ENCODE measurements at regions not wholly inside any gene's neighbourhood (a gene's known extent, or its start where the extent isn't known, plus 50 kb on each side); places are given as distances from the start of the nearest gene placed in this dataset.

DNA sequence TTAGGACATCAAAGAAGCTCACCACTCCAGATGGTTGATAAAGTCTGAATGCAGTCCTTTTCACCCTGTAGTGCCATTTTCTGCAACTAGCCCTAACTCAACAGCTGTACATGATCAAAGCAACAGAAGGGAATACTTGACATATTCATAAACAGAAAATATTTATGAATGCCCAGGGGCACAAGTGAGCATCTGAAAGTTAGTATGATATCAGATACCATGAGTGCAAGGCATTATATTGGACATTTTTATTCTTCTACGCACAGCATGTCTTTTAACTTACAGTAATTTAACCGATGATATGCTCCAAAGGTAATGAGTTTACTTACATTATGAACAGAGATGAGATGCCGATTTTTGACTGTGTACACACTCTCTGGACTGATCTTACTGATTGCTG lies 142.0 kb downstream of the MCHR2 start:
- Histone ChIP-seq H3K36me3 (replicated peaks in 1 of 2; ENCODE audit: control insufficient read depth in 1 of 2, insufficient read depth in 2 of 2, low read length in 1 of 2) (no peaks in the 10 kb centered on the region), H2AFZ (ENCODE audit: low read depth) (no peak overlapping the region), H3F3A (replicated peaks; ENCODE audit: insufficient read depth) (no peaks in the 10 kb centered on the region), H3K9me2 (no peaks in the 10 kb centered on the region), H3K9ac (no peak overlapping the region), H3K27me3 (ENCODE audit: insufficient read depth) (0 out of 2 replicates have a peak, but pooled peaks cover 4% of the 10 kb centered on the region), H3K9me3 (no peaks in the 10 kb centered on the region), H3K4me3 (ENCODE audit: low read depth in 2 of 2, low read length in 1 of 2) (no peak overlapping the region), H3K27ac (ENCODE audit: low read depth in 2 of 2, low read length in 1 of 2) (no peak overlapping the region), H3K4me1 (ENCODE audit: control insufficient read depth in 1 of 2, insufficient read depth in 2 of 2, low read depth in 1 of 2, low read length in 1 of 2) (no peaks in the 10 kb centered on the region), H3K4me2 (no peak overlapping the region), H3K79me2 (ENCODE audit: insufficient read depth) (no peaks in the 10 kb centered on the region), H4K20me1 (ENCODE audit: insufficient read depth) (no peaks in the 10 kb centered on the region)
- ChIA-PET CTCF (interaction anchor here (2.4 kb wide), 1 partner anchor 16 kb away, joined by 14 read pairs; no protein-coding TSS in a partner anchor), POLR2A (no interaction called here)
- 6% methylated on average over 3 of the region's 3 CpGs for WGBS (ENCODE audit: low lambda C conversion rate)
- TF ChIP-seq RAD21 (IDR thresholded peaks at IDR 0.05; ENCODE audit: low read length) (no peak), EP300 (IDR thresholded peaks at IDR 0.05; ENCODE audit: borderline replicate concordance in 1 of 2, low read depth in 1 of 2, low read length in 1 of 2) (no peak), EZH2phosphoT487 (IDR thresholded peaks at IDR 0.05; ENCODE audit: borderline replicate concordance, low read depth) (no peak), NFIC (IDR thresholded peaks at IDR 0.05; ENCODE audit: borderline replicate concordance) (no peak), TCF12 (IDR thresholded peaks at IDR 0.05) (no peak), SIN3A (IDR thresholded peaks at IDR 0.05; ENCODE audit: borderline replicate concordance, low read depth, low read length) (no peak), GABPA (IDR thresholded peaks at IDR 0.05; ENCODE audit: low read depth) (no peak), SMC3 (IDR thresholded peaks at IDR 0.05; ENCODE audit: low read depth, low read length) (no peak), ZBTB33 (IDR thresholded peaks at IDR 0.05; ENCODE audit: borderline replicate concordance, low read depth) (no peak), RFX5 (IDR thresholded peaks at IDR 0.05; ENCODE audit: low read length) (no peak), FOSL2 (IDR thresholded peaks at IDR 0.05; ENCODE audit: borderline replicate concordance, low read depth) (no peak), YY1 (IDR thresholded peaks at IDR 0.05; ENCODE audit: low read depth) (no peak), NRF1 (IDR thresholded peaks at IDR 0.05; ENCODE audit: low read depth, low read length) (no peak)
- TF ChIP-seq, protein P1, sequence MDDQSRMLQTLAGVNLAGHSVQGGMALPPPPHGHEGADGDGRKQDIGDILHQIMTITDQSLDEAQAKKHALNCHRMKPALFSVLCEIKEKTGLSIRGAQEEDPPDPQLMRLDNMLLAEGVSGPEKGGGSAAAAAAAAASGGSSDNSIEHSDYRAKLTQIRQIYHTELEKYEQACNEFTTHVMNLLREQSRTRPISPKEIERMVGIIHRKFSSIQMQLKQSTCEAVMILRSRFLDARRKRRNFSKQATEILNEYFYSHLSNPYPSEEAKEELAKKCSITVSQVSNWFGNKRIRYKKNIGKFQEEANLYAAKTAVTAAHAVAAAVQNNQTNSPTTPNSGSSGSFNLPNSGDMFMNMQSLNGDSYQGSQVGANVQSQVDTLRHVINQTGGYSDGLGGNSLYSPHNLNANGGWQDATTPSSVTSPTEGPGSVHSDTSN (IDR thresholded peaks at IDR 0.05): no peak
- no peak for DNase-seq

GRCh38 chr6:99867026-99867425 lies 127.0 kb downstream of the MCHR2 start:
- H3K9ac ChIP-seq: no peak overlapping the region
- TF ChIP-seq TAF1 (IDR thresholded peaks at IDR 0.05; ENCODE audit: borderline replicate concordance, low read depth, low read length) (no peak), YY1 (IDR thresholded peaks at IDR 0.05; ENCODE audit: low read depth) (no peak), RFX5 (IDR thresholded peaks at IDR 0.05; ENCODE audit: low read length) (no peak), RCOR1 (IDR thresholded peaks at IDR 0.05; ENCODE audit: low read length) (no peak), ELF1 (IDR thresholded peaks at IDR 0.05) (no peak), FOSL2 (IDR thresholded peaks at IDR 0.05; ENCODE audit: borderline replicate concordance, low read depth) (no peak), SIN3A (IDR thresholded peaks at IDR 0.05; ENCODE audit: borderline replicate concordance, low read depth, low read length) (no peak), NRF1 (IDR thresholded peaks at IDR 0.05; ENCODE audit: low read depth, low read length) (no peak)
- H3K9me2 ChIP-seq: no peaks in the 10 kb centered on the region; the same call in 1 of the 2 replicates
- H3K27me3 ChIP-seq (ENCODE audit: insufficient read depth): peaks cover 22% of the 10 kb centered on the region; the same call in 1 of the 2 replicates
- H3K36me3 ChIP-seq (replicated peaks in 1 of 2; ENCODE audit: control insufficient read depth in 1 of 2, insufficient read depth in 2 of 2, low read length in 1 of 2): no peaks in the 10 kb centered on the region
- no peak overlapping the region for H3K4me2 ChIP-seq
- no peaks in the 10 kb centered on the region for H3K9me3 ChIP-seq
- CTCF ChIA-PET: interaction anchor here (0.6 to 3.6 kb wide), 10 partner anchors 10 to 790 kb away, joined by 3 to 61 read pairs (median 9); no protein-coding TSS in a partner anchor
- no peaks in the 10 kb centered on the region for H3K4me1 ChIP-seq (ENCODE audit: control insufficient read depth in 1 of 2, insufficient read depth in 2 of 2, low read depth in 1 of 2, low read length in 1 of 2)
- no peak for DNase-seq
- no peak overlapping the region for H3K27ac ChIP-seq (ENCODE audit: low read depth in 2 of 2, low read length in 1 of 2)
- no peaks in the 10 kb centered on the region for H3F3A ChIP-seq (replicated peaks; ENCODE audit: insufficient read depth)
- H3K4me3 ChIP-seq (ENCODE audit: low read depth in 2 of 2, low read length in 1 of 2): no peak overlapping the region
- H3K79me2 ChIP-seq (ENCODE audit: insufficient read depth): no peaks in the 10 kb centered on the region
- WGBS (ENCODE audit: low lambda C conversion rate): 5% methylated on average over 3 of the region's 3 CpGs
- POLR2A ChIA-PET: no interaction called here
- H2AFZ ChIP-seq (ENCODE audit: low read depth): no peak overlapping the region
- H4K20me1 ChIP-seq (ENCODE audit: insufficient read depth): no peaks in the 10 kb centered on the region

All from SK-N-SH (cell line).